Mononuclear cell (primary cell): ENCODE measurements at regions not wholly inside any gene's neighbourhood (a gene's known extent, or its start where the extent isn't known, plus 50 kb on each side); places are given as distances from the start of the nearest gene placed in this dataset.
"Not testable (repeated sequence)": the region's sequence is repeated elsewhere in the genome, so short reads cannot be mapped to it uniquely, and the experiment has no call there.

Source experiments
- H3K27me3 ChIP-seq: 2 replicates; pipeline ENCODE4 v1.6.0; 2011; ENCODE audit warnings: low read length, control low read depth; ENCODE audit not compliant: insufficient read depth
- H3K4me1 ChIP-seq: 2 replicates; pipeline ENCODE4 v1.5.1; 2011; ENCODE audit warnings: mild to moderate bottlenecking, low read length, control low read depth; ENCODE audit not compliant: insufficient read depth
- H3K4me3 ChIP-seq: 2 replicates; pipeline ENCODE4 v1.5.1; 2011; ENCODE audit warnings: mild to moderate bottlenecking, low read length, moderate library complexity
- H3K9me3 ChIP-seq: 2 replicates; pipeline ENCODE4 v1.5.1; 2011; ENCODE audit warnings: low read depth, mild to moderate bottlenecking, control low read depth, low read length

DNA sequence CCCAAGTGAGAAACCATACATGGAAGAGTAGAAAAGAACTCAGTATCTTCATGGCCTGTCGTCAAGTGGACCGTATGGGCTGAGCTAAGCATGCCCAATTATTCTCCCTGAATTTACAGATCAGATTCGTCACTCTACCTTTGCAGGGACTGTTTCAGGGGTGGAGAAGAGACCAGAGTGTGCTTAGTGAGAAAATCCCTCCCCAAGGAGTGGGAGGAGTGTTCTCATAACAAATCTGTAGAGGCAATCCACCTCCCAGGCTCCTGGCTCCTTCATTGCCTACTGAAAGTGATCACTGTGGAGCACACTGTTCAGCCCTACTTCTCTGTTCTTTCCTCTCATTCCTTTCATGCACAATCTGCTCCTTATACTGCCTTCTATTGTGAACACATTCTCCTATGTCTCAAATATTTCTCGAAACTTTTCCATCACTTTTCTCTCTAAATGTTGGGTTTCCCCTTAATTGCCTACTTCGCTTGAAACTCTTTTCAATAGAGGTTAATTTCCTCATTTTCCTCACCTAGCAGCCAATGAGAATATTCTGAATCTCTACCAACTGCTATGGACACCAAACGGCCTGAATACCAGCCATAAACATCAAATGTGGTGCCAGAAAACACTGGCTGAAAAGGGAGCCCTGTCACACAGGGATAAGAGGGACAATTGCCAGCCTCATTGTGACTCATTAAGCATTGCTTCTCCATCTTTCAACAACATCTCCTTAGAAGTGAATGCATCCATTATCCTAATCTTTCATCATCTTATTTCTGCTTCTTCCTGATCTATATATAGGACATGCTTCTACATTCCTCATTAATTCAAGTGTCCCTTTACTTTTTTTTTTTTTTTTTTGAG is 398.3 kb downstream of the UTRN start:
- H3K27me3 ChIP-seq = no peaks in the 10 kb centered on the region

DNA sequence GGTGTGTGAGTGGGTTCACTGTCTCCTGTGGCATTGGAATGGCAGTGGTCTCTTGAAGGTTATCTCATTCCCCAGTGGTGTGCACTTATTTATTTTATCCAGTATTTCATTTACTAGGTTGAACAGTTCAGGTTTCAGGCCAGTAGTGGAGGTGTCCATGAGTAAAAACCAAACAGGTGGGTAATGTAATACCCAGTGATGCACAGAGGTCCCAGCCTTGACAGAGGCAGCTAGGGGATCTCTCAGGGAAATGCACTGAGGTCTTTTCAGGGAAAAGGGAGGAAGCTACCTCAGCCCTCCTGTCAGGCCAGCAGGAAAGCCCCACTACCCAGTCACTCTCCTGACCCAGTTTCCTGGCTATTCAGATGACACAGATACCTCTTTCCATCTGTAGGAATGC is 403.6 kb downstream of the UTRN start:
- Histone ChIP-seq H3K4me3 (no peak overlapping the region), H3K27me3 (no peaks in the 10 kb centered on the region), H3K4me1 (no peaks in the 10 kb centered on the region), H3K9me3 (peaks cover 22% of the 10 kb centered on the region)

More for the DNA sequence above, 398.3 kb downstream of the UTRN start:
- H3K4me3 ChIP-seq = no peak overlapping the region
- peaks cover 22% of the 10 kb centered on the region for H3K9me3 ChIP-seq
- H3K4me1 ChIP-seq = peaks cover 19% of the 10 kb centered on the region

DNA sequence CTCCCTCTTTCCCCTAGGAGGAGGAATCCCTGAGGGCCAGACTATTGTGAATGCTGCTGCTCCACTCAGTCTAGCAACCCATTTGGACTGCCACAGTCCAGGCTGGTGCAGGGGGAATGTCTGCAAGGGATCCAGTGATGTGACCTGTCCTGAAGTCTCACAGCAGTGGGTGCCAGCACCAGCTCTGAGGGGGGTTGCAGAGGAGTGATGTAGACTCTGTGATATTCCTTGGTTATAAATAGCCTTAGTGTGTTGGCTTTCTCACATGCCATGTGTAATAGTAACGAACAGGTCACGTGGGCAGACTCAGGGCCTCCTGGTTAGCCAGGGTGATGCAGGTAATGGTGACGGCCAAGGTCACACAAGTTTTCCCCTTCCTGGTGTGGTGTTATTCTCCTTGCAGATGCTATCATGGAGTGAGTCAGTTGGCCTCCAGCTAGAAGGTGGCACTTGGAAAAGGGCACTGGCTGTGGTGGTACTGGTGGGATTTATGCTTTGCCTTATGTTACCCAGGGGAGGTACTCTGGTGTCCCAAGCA is 404.4 kb downstream of the UTRN start:
- Histone ChIP-seq H3K27me3 (no peaks in the 10 kb centered on the region), H3K4me1 (no peaks in the 10 kb centered on the region), H3K4me3 (no peak overlapping the region), H3K9me3 (peaks cover 22% of the 10 kb centered on the region)

DNA sequence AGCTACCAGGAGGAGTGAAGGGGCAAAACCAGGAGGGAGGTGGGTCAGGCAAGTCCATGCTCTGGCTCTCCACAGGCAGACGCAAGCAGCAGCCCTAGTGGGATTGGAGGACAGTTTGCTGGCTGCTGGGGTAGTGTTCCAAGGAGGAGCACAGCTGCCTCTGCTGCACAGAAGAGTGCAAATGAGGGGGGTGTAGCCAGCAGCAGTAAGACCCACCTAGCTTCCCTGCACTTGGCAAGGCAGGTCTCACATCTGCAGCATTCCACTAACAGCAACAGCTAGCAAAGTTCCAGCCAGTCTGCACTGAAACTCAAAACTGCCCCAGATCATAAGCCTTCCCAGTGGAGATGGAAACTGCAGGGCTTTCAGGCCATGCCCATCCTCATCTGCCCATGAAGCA is 405.0 kb downstream of the UTRN start:
- Histone ChIP-seq H3K4me3 (no peak overlapping the region), H3K4me1 (no peaks in the 10 kb centered on the region), H3K9me3 (peaks cover 22% of the 10 kb centered on the region), H3K27me3 (no peaks in the 10 kb centered on the region)

DNA sequence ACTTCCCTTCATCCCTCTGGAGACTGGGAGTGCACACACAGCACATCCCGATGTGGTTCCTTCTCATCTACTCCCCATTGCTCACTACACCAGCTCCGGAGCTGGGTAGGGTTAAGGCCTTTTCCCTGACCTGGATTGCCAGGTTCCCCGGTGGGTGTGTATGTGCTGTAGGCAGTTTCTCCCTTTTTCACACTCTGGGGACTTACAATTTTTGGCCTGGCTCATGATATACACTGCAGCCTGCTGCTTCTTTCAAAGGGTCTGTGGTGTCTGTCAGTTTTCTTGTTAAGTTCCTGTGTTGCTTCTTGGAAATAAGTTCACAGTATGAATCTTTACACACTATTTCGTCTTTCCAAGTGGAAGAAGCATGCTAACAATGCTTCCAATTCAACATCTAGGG is 405.5 kb downstream of the UTRN start:
- Histone ChIP-seq H3K4me3 (no peak overlapping the region), H3K9me3 (peaks cover 22% of the 10 kb centered on the region), H3K4me1 (no peaks in the 10 kb centered on the region), H3K27me3 (no peaks in the 10 kb centered on the region)

DNA sequence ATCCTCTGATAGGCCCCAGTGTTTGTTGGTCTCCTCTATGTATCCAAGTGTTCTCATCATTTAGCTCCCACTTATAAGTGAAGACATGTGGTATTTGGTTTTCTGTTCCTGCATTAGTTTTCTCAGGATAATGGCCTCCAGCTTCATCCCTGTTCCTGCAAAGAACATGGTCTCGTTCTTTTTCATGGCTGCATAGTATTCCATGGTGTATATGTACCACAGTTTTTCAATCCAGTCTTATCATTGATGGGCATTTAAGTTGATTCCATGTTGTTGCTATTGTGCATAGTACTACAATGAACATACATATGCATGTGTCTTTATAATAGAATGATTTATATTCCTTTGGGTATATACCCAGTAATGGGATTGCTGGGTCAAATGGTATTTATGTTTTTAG is 406.9 kb downstream of the UTRN start:
- not testable (repeated sequence) for H3K27me3 ChIP-seq, H3K4me3 ChIP-seq
- peaks cover 10% of the 10 kb centered on the region for H3K9me3 ChIP-seq

DNA sequence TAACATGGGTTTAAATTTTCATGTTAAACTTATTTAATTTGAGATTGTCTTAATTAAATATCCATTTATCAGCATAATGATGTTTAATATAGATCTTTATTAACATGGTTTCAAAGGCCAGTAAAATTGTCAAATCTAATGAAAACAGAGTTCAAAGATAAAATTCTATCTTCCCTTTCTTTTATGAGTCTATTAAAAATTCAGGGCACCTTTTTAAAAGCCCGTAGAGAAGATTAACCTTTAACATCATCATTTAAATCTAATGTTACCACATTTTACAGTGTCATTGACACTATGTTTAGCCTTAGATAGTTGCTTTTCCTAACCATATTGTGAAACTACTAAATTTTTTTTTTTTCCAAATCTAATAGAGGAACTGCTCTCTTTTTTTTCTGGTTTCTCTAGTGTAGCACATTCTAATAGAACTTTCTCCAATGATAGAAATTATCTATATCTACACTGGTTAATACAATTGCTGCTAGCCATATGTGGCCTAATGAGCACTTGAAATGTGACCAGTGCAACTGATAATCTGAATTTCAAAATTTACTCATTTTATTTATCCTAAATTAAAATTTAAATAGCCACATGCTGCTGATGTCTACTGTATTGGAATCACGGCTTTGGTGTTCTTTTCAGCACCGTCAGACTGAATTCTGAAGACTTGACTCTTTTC is 410.9 kb downstream of the UTRN start:
- Histone ChIP-seq H3K27me3 (no peaks in the 10 kb centered on the region), H3K4me3 (no peak overlapping the region), H3K4me1 (no peaks in the 10 kb centered on the region), H3K9me3 (no peaks in the 10 kb centered on the region)

More for the DNA sequence above, 406.9 kb downstream of the UTRN start:
- H3K4me1 ChIP-seq = not testable (repeated sequence)

DNA sequence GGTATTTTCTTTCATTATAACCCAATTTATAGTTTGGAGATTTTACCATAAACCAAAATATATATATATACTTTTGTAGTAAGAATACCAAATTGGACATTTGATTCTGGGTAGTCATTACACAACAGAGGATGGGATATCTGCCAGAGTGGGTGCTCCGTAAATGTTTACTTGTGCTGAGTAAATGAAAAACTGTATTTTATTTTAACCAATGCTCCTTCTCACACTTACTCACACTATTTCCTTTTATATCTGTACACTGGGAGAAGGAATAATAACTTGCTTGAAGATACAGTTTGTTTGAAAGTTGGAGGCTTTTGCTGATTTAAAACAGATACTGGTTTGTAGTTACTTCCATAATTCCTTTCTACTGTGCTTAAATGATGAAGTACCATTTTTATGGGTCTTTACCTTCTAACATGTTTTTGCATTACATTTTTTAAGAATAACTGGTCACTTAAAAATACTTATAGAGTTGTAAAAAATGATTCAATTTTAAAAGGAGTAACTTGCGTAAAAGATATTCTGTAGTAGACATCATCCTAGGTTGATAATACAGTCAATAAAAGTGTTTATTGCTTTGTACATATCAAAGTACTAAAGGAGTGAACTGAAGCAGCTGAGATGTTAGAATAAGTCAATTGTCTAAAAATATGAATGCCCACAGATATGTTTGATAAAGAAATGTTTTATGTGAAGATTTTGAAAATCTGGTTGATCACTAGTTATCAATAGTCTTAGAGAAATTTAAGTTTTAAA is 411.7 kb downstream of the UTRN start:
- no peaks in the 10 kb centered on the region for H3K4me1 ChIP-seq
- no peaks in the 10 kb centered on the region for H3K9me3 ChIP-seq
- no peaks in the 10 kb centered on the region for H3K27me3 ChIP-seq
- no peak overlapping the region for H3K4me3 ChIP-seq

DNA sequence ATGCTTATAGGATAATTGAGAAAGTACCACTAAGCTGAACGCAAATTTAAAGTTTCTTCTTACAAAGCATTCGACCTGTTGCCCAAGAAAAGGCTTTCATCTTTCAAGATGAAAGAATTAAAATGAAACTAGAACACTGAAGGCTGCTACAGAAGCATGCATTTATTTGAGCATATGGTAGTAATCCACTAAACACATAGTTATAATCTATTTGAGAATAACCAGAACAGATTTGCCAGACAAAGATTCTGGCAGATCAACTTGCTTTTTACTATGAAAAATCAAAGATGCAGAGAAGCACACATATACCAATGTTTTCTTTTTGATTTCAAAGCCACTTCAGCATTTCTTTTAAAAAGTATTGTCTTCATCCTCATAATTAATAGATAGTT is 412.2 kb downstream of the UTRN start:
- Histone ChIP-seq H3K9me3 (no peaks in the 10 kb centered on the region), H3K27me3 (no peaks in the 10 kb centered on the region), H3K4me1 (no peaks in the 10 kb centered on the region), H3K4me3 (no peak overlapping the region)

DNA sequence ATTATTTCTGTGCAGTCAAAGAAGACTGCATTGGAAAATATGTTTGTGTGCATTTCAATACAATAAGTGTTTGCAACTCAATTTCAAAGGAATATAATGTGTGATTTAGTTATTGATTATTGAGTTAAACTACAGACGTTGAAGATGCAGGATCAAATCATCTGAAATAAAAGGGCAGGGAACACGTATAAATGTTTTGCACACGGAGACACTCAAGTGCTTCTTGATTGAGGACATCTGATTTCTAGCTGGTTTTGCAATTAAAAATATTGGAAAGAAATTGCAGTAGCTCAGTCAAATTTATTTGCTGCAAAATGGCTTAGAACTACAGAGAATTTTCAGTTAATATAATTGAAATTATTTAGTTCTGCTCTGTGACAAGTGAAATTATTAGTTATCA is 412.7 kb downstream of the UTRN start:
- Histone ChIP-seq H3K4me1 (no peaks in the 10 kb centered on the region), H3K9me3 (no peaks in the 10 kb centered on the region), H3K27me3 (no peaks in the 10 kb centered on the region), H3K4me3 (no peak overlapping the region)

DNA sequence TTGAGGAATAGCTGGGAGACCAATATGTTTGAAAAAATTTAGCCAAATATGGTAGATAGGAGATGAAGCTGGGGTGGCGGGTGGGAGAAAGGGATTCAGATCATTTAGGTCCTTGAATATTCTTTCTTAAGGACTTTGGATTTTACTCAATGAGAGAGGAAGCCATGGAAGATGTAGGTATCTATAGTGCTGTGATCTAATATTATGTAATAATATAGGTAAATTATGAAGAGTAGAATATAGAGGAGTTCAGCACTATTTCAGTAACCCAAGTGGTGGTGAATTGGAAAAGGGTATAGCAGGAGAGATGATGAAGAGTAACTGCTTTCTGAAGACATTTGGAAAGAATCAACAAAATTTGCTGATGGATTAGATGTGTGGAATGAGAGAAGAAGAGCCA is 417.6 kb downstream of the UTRN start:
- no peaks in the 10 kb centered on the region for H3K27me3 ChIP-seq
- H3K9me3 ChIP-seq = no peaks in the 10 kb centered on the region
- no peaks in the 10 kb centered on the region for H3K4me1 ChIP-seq

DNA sequence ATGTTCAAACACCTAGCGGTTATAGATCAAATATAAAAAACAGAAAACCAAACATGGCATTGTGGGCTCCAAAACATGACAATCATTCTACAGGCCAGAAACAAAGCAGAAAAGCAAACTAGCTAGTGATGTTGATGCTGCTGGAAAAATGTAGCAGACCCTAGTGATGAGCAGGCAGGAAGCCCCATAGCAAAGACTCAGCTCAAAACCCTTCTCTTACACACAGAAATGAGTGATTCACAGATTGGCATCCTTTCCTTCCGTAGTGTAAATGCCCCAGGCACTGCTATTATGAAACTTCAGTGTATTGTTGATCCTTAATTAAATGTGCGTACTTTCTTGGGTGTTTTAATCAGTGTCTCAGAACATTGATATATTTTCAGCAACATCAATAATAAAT is 425.1 kb downstream of the UTRN start:
- Histone ChIP-seq H3K4me1 (no peaks in the 10 kb centered on the region), H3K9me3 (no peaks in the 10 kb centered on the region), H3K4me3 (no peak overlapping the region)

More for the DNA sequence above, 417.6 kb downstream of the UTRN start:
- H3K4me3 ChIP-seq = no peak overlapping the region

DNA sequence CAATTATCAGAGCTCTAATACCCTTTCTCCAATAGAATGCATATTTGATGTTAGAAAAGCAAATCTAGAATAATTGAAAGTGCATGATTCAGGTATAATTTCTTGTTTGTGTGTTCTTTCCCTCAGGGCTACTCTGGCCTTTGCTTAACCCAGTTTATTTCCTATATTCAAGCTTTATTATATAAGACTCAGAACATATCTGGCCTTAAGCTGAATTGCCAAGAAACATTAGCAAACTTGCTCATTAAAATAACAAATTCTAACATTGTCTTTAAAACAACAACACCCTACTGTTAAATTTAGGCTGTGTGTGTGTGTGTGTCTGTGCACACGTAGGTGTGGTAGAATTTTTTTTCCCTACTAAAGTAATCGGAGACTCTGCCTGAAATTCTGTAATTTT is 426.5 kb downstream of the UTRN start:
- no peaks in the 10 kb centered on the region for H3K4me1 ChIP-seq

More for the DNA sequence above, 425.1 kb downstream of the UTRN start:
- H3K27me3 ChIP-seq = no peaks in the 10 kb centered on the region

DNA sequence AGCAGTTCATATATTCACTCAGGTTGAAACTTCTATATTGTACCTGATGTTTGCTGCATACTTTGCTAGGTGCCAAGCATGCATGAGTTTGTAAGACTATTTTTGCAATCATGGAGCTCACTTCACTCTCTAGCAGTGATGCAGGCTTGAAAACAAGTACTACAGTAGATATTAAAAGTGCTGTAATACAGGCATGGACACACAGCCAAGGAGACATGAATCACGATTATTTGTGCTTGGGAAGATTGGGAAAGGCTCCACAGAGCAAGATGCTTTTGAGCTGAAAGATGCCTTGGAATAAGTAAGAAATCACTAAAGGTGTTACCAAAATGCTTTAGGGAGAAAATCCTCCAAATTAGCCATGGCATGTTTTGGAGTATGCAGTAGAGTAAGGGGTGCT is 427.4 kb downstream of the UTRN start:
- H3K4me3 ChIP-seq = no peak overlapping the region
- H3K27me3 ChIP-seq = no peaks in the 10 kb centered on the region
- no peaks in the 10 kb centered on the region for H3K4me1 ChIP-seq
- H3K9me3 ChIP-seq = no peaks in the 10 kb centered on the region

More for the DNA sequence above, 426.5 kb downstream of the UTRN start:
- H3K9me3 ChIP-seq = no peaks in the 10 kb centered on the region
- H3K4me3 ChIP-seq = no peak overlapping the region
- no peaks in the 10 kb centered on the region for H3K27me3 ChIP-seq
